ENCODE measurements at regions not wholly inside any gene's neighbourhood (a gene's known extent, or its start where the extent isn't known, plus 50 kb on each side); places are given as distances from the start of the nearest gene placed in this dataset.

DNA sequence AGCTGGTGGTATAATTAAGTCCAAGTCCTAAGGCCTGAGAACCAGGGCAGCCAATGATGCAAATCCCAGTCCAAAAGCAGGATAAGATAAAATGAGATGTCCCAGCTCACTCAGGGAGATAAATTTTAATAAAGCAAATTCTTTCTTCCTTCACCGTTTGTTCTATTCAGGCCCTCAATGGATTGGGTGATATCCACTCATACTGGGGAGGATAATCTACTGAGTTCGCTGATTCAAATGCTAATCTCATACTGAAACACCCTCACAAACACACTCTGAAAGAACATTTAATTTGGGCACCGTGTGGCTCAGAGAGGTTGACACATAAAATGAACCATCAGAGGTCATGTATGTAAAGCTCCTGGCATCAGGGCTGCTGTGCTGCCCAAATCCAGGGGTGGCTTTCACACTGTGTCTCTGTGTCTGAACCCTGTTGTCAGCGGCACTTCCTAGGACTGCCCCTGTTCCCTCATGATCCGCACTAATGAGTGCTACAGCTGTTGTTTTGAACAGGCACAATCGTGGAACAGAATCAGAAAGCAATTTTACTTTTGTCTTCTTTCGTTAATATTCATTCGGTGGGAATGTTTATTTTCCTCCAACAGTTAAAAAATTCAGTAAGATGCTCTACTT is 428.5 kb upstream of the FBXO33 start:
- intact Hi-C loops (cut with micrococcal nuclease): no loop called here
- Histone ChIP-seq H3K27me3 (ENCODE audit: insufficient read depth, low read length) (no peaks in the 10 kb centered on the region), H3K36me3 (ENCODE audit: insufficient read depth, low read length) (no peaks in the 10 kb centered on the region), H3K9me3 (ENCODE audit: control insufficient read depth in 1 of 2, low read length in 2 of 2) (no peaks in the 10 kb centered on the region), H3K4me3 (ENCODE audit: low read length in 2 of 2) (no peak overlapping the region), H3K27ac (ENCODE audit: low read depth, low read length) (no peak overlapping the region), H3K4me1 (ENCODE audit: insufficient read depth, low read length) (no peaks in the 10 kb centered on the region)
- DNase-seq: no peak
- Mint-ChIP-seq H3K36me3 (no peaks in the 10 kb centered on the region), H3K9me3 (peaks cover 0 to 4% (median under 1%) of the 10 kb centered on the region in 8 donors), H3K4me1 (peaks cover 0 to 1% (median 0%) of the 10 kb centered on the region in 4 donors), H3K27ac (no peak overlapping the region), H3K27me3 (no peaks in the 10 kb centered on the region), H3K4me3 (no peak overlapping the region)
- ChIA-PET POLR2A (ENCODE audit: partially characterized antibody) (no interaction called here), CTCF (ENCODE audit: partially characterized antibody) (no interaction called here)

DNA sequence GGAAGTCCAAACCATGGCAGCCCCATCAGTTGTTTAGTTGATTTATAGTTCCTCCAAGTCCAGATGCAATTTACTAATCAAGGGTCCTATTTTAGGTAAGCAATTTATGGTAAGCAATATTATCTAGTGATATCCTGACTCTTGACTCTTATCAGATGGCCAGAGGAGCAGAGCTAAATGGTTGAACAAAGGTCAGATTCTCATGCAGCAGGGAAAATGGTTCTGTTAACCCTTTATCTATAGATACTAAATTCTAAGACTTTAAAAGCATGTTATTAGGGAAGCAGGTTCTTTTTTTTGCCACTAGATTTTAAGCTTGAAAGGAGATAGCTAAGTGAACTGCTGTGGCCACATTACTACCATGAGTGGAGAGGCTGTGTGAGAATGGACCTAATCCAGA is 427.1 kb upstream of the FBXO33 start:
- Histone ChIP-seq H3K4me3 (ENCODE audit: low read length in 2 of 2) (no peak overlapping the region), H3K36me3 (ENCODE audit: insufficient read depth, low read length) (no peaks in the 10 kb centered on the region), H3K27me3 (ENCODE audit: insufficient read depth, low read length) (no peaks in the 10 kb centered on the region), H3K4me1 (ENCODE audit: insufficient read depth, low read length) (no peaks in the 10 kb centered on the region), H3K27ac (ENCODE audit: low read depth, low read length) (no peak overlapping the region), H3K9me3 (ENCODE audit: control insufficient read depth in 1 of 2, low read length in 2 of 2) (no peaks in the 10 kb centered on the region)
- Mint-ChIP-seq H3K4me3 (no peak overlapping the region), H3K4me1 (peaks cover 0 to 1% (median 0%) of the 10 kb centered on the region in 4 donors), H3K27ac (no peak overlapping the region), H3K36me3 (no peaks in the 10 kb centered on the region), H3K27me3 (no peaks in the 10 kb centered on the region), H3K9me3 (peaks cover 0 to 5% (median 0%) of the 10 kb centered on the region in 8 donors)
- intact Hi-C loops (cut with micrococcal nuclease): no loop called here
- ChIA-PET POLR2A (ENCODE audit: partially characterized antibody) (no interaction called here), CTCF (ENCODE audit: partially characterized antibody) (no interaction called here)
- no peak for DNase-seq

DNA sequence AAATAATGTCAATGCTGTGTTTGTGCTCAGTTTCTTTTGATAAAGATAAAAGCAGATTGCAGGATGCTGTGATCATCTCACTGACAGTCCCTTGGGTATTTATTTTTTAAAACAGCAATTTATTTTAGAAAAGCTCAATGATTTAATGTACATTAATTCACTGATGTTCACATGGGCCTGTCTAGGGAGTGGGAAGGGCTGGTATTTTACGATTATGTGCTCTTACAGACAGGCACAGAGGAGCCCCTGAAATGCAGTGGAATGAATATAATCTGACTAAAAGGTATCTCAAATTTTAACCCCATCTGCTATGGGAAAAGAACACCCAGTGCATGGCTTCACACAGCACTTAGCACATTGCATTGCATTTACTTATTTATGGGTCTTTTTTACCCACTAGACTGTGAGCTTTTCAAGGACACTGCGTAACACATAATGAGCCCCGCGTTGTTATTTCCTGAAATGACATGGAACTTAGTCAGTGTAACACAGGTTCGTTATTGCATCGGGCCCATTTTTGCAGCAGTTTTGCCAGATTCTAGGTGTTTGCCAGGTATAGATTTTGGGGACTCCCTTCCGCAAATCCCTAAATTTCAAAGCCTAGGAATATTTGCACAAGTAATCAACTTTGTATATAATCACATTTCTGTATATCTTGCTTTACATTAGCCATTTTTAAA is 425.3 kb upstream of the FBXO33 start:
- ChIA-PET POLR2A (ENCODE audit: partially characterized antibody) (no interaction called here), CTCF (ENCODE audit: partially characterized antibody) (no interaction called here)
- H3K36me3 Mint-ChIP-seq: no peaks in the 10 kb centered on the region
- no peaks in the 10 kb centered on the region for H3K27me3 Mint-ChIP-seq
- H3K27me3 ChIP-seq (ENCODE audit: insufficient read depth, low read length): no peaks in the 10 kb centered on the region
- H3K27ac ChIP-seq (ENCODE audit: low read depth, low read length): no peak overlapping the region
- no peaks in the 10 kb centered on the region for H3K4me1 ChIP-seq (ENCODE audit: insufficient read depth, low read length)
- H3K9me3 Mint-ChIP-seq: peaks cover 0 to 5% (median 0%) of the 10 kb centered on the region in 8 donors
- H3K36me3 ChIP-seq (ENCODE audit: insufficient read depth, low read length): no peaks in the 10 kb centered on the region
- intact Hi-C loops (cut with micrococcal nuclease): no loop called here
- no peaks in the 10 kb centered on the region for H3K9me3 ChIP-seq (ENCODE audit: control insufficient read depth in 1 of 2, low read length in 2 of 2)
- peaks cover 0 to 1% (median 0%) of the 10 kb centered on the region in 4 donors for H3K4me1 Mint-ChIP-seq
- no peak overlapping the region for H3K4me3 ChIP-seq (ENCODE audit: low read length in 2 of 2)
- no peak overlapping the region for H3K4me3 Mint-ChIP-seq
- DNase-seq: no peak
- no peak overlapping the region for H3K27ac Mint-ChIP-seq

DNA sequence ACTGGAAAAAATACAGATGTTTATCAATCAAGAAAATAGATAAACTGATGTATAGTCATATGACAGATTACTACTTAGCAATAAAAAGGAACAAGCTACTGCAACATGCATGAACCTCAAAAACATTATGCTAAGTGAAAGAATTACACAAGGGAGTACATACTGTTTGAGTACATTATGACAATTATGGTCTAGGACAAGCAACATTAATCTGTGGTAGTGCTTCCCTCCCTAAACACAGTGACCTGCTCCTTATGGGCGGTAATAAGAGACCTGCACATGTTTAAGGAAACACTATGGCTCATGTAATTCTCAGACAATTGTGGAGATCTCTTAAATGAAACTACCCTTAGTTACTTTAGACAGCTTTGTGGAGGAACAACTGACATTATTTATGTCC is 421.2 kb upstream of the FBXO33 start:
- POLR2A ChIA-PET (ENCODE audit: partially characterized antibody): no interaction called here
- no peak overlapping the region for H3K4me3 Mint-ChIP-seq
- no peak overlapping the region for H3K27ac Mint-ChIP-seq
- Histone ChIP-seq H3K27me3 (ENCODE audit: insufficient read depth, low read length) (no peaks in the 10 kb centered on the region), H3K27ac (ENCODE audit: low read depth, low read length) (no peak overlapping the region), H3K36me3 (ENCODE audit: insufficient read depth, low read length) (no peaks in the 10 kb centered on the region), H3K4me3 (ENCODE audit: low read length in 2 of 2) (no peak overlapping the region), H3K9me3 (ENCODE audit: control insufficient read depth in 1 of 2, low read length in 2 of 2) (no peaks in the 10 kb centered on the region), H3K4me1 (ENCODE audit: insufficient read depth, low read length) (no peaks in the 10 kb centered on the region)
- H3K36me3 Mint-ChIP-seq: no peaks in the 10 kb centered on the region
- peaks cover 0 to 1% (median 0%) of the 10 kb centered on the region in 4 donors for H3K4me1 Mint-ChIP-seq
- DNase-seq: no peak
- CTCF ChIA-PET (ENCODE audit: partially characterized antibody): no interaction called here
- H3K9me3 Mint-ChIP-seq: peaks cover 0 to 5% (median under 1%) of the 10 kb centered on the region in 8 donors
- no peaks in the 10 kb centered on the region for H3K27me3 Mint-ChIP-seq
- intact Hi-C loops (cut with micrococcal nuclease): no loop called here

DNA sequence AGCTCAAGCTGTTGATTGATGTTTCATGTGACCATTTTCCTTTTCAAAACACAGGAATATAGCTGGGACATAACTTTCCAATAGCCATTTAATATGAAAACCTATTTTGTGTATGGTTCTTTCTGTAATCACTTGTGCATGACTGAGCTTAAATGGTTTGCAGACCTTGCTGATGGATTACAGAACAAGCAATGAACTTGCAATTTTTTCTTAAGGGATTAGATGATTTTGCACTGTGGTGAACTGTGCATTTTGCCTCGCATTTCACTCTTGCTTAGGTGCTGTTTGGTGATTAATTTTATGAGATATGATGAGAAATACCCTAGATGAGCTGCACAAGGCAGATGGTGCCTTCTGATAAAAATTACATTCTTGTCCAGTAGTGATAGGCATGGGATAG is 419.0 kb upstream of the FBXO33 start:
- H3K4me1 ChIP-seq (ENCODE audit: insufficient read depth, low read length): no peaks in the 10 kb centered on the region
- no peak overlapping the region for H3K4me3 Mint-ChIP-seq
- H3K36me3 Mint-ChIP-seq: no peaks in the 10 kb centered on the region
- H3K9me3 Mint-ChIP-seq: peaks cover 0 to 6% (median 0%) of the 10 kb centered on the region in 8 donors
- DNase-seq: no peak
- H3K4me3 ChIP-seq (ENCODE audit: low read length in 2 of 2): no peak overlapping the region
- intact Hi-C loops (cut with micrococcal nuclease): no loop called here
- no peak overlapping the region for H3K27ac Mint-ChIP-seq
- no peaks in the 10 kb centered on the region for H3K27me3 Mint-ChIP-seq
- H3K27me3 ChIP-seq (ENCODE audit: insufficient read depth, low read length): no peaks in the 10 kb centered on the region
- no peaks in the 10 kb centered on the region for H3K9me3 ChIP-seq (ENCODE audit: control insufficient read depth in 1 of 2, low read length in 2 of 2)
- POLR2A ChIA-PET (ENCODE audit: partially characterized antibody): no interaction called here
- CTCF ChIA-PET (ENCODE audit: partially characterized antibody): interaction anchor here (0.6 kb wide), 1 partner anchor 1012 kb away, joined by 3 read pairs; no protein-coding TSS in a partner anchor
- H3K27ac ChIP-seq (ENCODE audit: low read depth, low read length): no peak overlapping the region
- no peaks in the 10 kb centered on the region for H3K4me1 Mint-ChIP-seq
- H3K36me3 ChIP-seq (ENCODE audit: insufficient read depth, low read length): no peaks in the 10 kb centered on the region

DNA sequence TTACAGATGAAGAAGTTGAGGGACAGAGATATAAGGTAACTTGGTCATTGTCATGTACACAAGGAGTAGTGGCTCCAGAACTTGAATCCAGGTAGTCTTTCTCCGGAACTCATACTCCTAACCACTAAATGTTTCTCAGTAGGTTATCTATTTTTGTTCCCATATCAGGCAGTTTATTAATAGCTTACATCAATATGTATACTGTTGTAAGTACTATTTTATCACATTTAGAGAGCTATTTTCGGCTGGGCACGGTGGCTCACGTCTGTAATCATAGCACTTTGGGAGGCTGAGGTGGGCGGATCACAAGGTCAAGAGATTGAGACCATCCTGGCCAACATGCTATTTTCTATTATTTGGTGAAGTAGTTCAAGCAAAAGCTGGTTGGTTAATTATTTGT is 415.6 kb upstream of the FBXO33 start:
- no peak for DNase-seq
- H3K27ac Mint-ChIP-seq: no peak overlapping the region
- H3K36me3 Mint-ChIP-seq: no peaks in the 10 kb centered on the region
- H3K9me3 Mint-ChIP-seq: peaks cover 0 to 6% (median 0%) of the 10 kb centered on the region in 8 donors
- Histone ChIP-seq H3K9me3 (ENCODE audit: control insufficient read depth in 1 of 2, low read length in 2 of 2) (no peaks in the 10 kb centered on the region), H3K4me3 (ENCODE audit: low read length in 2 of 2) (no peak overlapping the region), H3K4me1 (ENCODE audit: insufficient read depth, low read length) (no peaks in the 10 kb centered on the region), H3K36me3 (ENCODE audit: insufficient read depth, low read length) (no peaks in the 10 kb centered on the region), H3K27me3 (ENCODE audit: insufficient read depth, low read length) (no peaks in the 10 kb centered on the region), H3K27ac (ENCODE audit: low read depth, low read length) (no peak overlapping the region)
- no peaks in the 10 kb centered on the region for H3K4me1 Mint-ChIP-seq
- CTCF ChIA-PET (ENCODE audit: partially characterized antibody): interaction anchor here (0.8 kb wide), 1 partner anchor 8 kb away, joined by 3 read pairs; no protein-coding TSS in a partner anchor
- POLR2A ChIA-PET (ENCODE audit: partially characterized antibody): no interaction called here
- intact Hi-C loops (cut with micrococcal nuclease): no loop called here
- no peak overlapping the region for H3K4me3 Mint-ChIP-seq
- no peaks in the 10 kb centered on the region for H3K27me3 Mint-ChIP-seq

DNA sequence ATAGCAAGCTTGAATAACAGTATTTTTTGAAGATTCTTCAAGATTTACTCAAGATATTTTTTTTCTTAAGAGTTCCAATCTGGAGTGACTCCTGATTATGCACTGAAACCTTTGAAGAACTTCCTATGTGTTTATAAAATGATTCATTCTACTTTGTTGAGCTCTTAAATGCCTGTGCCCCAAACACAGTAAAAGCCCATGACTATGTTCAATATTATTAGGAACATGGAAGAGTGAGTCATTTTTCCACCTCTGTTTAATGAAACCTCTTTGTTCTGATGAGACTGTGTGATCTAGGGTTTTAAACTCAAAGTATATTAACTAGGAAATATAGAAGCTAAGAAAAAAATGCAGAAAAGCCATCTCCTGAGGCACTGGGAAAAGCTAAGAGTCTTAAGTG is 415.0 kb upstream of the FBXO33 start:
- H3K4me3 ChIP-seq (ENCODE audit: low read length in 2 of 2): no peak overlapping the region
- no peak overlapping the region for H3K27ac ChIP-seq (ENCODE audit: low read depth, low read length)
- peaks cover 0 to 6% (median 0%) of the 10 kb centered on the region in 8 donors for H3K9me3 Mint-ChIP-seq
- H3K9me3 ChIP-seq (ENCODE audit: control insufficient read depth in 1 of 2, low read length in 2 of 2): no peaks in the 10 kb centered on the region
- no peaks in the 10 kb centered on the region for H3K4me1 ChIP-seq (ENCODE audit: insufficient read depth, low read length)
- CTCF ChIA-PET (ENCODE audit: partially characterized antibody): interaction anchor here (0.8 kb wide), 1 partner anchor 9 kb away, joined by 3 read pairs; no protein-coding TSS in a partner anchor
- no peaks in the 10 kb centered on the region for H3K36me3 Mint-ChIP-seq
- no peaks in the 10 kb centered on the region for H3K27me3 ChIP-seq (ENCODE audit: insufficient read depth, low read length)
- no peak overlapping the region for H3K4me3 Mint-ChIP-seq
- H3K36me3 ChIP-seq (ENCODE audit: insufficient read depth, low read length): no peaks in the 10 kb centered on the region
- POLR2A ChIA-PET (ENCODE audit: partially characterized antibody): no interaction called here
- H3K27ac Mint-ChIP-seq: no peak overlapping the region
- no peak for DNase-seq
- intact Hi-C loops (cut with micrococcal nuclease): no loop called here
- no peaks in the 10 kb centered on the region for H3K4me1 Mint-ChIP-seq
- H3K27me3 Mint-ChIP-seq: no peaks in the 10 kb centered on the region

All from CD4-positive, alpha-beta memory T cell (primary cell).